OCI-LY7 (cell line): ENCODE measurements at regions not wholly inside any gene's neighbourhood (a gene's known extent, or its start where the extent isn't known, plus 50 kb on each side); places are given as distances from the start of the nearest gene placed in this dataset.

Source experiments
- EZH2phosphoT487 ChIP-seq: fragments of 200-600 bp; sonication (generic); IDR thresholded peaks from 2 replicates; pipeline ENCODE4 v1.6.1; 2018; ENCODE audit warnings: low read depth, borderline replicate concordance, mild to moderate bottlenecking, mixed run types, antibody characterized with exemption, low read length, moderate library complexity, mixed read lengths
- TF ChIP-seq, protein P1 (sequence below): fragments of 200-600 bp; sonication (generic); conservative IDR thresholded peaks from 2 replicates; pipeline ENCODE4 v1.5.1; 2014; ENCODE audit warnings: mild to moderate bottlenecking, antibody characterized with exemption, low read length, moderate library complexity, mixed read lengths

DNA sequence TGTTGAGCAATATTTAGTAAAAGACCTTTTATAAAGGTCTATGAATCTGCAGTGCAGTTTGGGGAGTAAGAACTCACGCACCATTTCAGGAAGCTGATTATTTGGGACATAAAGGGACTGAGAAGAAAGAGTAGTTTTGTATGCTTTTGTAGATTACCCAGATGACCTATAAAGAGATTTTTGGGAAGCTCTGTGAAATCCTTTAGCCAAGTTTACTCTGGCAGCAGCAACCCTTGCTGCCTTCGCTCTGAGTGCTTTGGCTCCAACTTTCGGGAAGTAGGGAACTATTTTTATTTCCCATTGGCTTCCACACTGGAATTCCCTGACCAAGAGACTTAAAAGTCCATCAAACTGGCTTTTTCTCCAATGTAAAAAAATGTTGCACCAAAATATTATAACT, 1110.1 kb upstream of the PHF14 start:
- TF ChIP-seq, protein P1, sequence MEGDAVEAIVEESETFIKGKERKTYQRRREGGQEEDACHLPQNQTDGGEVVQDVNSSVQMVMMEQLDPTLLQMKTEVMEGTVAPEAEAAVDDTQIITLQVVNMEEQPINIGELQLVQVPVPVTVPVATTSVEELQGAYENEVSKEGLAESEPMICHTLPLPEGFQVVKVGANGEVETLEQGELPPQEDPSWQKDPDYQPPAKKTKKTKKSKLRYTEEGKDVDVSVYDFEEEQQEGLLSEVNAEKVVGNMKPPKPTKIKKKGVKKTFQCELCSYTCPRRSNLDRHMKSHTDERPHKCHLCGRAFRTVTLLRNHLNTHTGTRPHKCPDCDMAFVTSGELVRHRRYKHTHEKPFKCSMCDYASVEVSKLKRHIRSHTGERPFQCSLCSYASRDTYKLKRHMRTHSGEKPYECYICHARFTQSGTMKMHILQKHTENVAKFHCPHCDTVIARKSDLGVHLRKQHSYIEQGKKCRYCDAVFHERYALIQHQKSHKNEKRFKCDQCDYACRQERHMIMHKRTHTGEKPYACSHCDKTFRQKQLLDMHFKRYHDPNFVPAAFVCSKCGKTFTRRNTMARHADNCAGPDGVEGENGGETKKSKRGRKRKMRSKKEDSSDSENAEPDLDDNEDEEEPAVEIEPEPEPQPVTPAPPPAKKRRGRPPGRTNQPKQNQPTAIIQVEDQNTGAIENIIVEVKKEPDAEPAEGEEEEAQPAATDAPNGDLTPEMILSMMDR = no peak
- no peak for TF ChIP-seq EZH2phosphoT487
